Right atrium auricular region (tissue), 2 donors: ENCODE measurements at regions not wholly inside any gene's neighbourhood (a gene's known extent, or its start where the extent isn't known, plus 50 kb on each side); places are given as distances from the start of the nearest gene placed in this dataset.

Source experiments
- DNase-seq: peaks from one replicate; pipeline ENCODE4 v3.0.0-alpha.2; 2019; ENCODE audit warnings: low spot score
- H3K27ac ChIP-seq, 2 donors: fragments of 200-600 bp; sonication (generic); 1 replicate in 1 of 2; 2 replicates in 1 of 2; pipeline ENCODE4 v1.5.1; 2016 to 2019
- H3K27me3 ChIP-seq, 2 donors: fragments of 200-600 bp; sonication (generic); one replicate each; pipeline versions ENCODE4 v1.5.1 to v1.6.0; 2017 to 2019
- H3K36me3 ChIP-seq: fragments of 200-600 bp; sonication (generic); one replicate; pipeline ENCODE4 v1.5.1; 2016
- H3K4me1 ChIP-seq, 2 donors: fragments of 200-600 bp; sonication (generic); one replicate each; pipeline versions ENCODE4 v1.5.1 to v1.6.0; 2017 to 2019
- H3K4me3 ChIP-seq, 2 donors: fragments of 200-600 bp; sonication (generic); 1 replicate in 1 of 2; 2 replicates in 1 of 2; pipeline ENCODE4 v1.5.1; 2017 to 2019; ENCODE audit warnings: mild to moderate bottlenecking in 1 of 2, moderate library complexity in 1 of 2
- H3K9me3 ChIP-seq, 2 donors: fragments of 200-600 bp; sonication (generic); one replicate each; pipeline ENCODE4 v1.5.1; 2019
- CTCF ChIP-seq, 2 donors: fragments of 200-600 bp; sonication (generic); IDR thresholded peaks; one replicate each; pipeline ENCODE4 v1.5.1; 2019; ENCODE audit warnings: antibody characterized with exemption in 2 of 2

GRCh38 chr4:127194281-127194680 lies 438.5 kb upstream of the INTU start:
- Histone ChIP-seq H3K4me1 (no peaks in the 10 kb centered on the region), H3K27me3 (no peaks in the 10 kb centered on the region), H3K4me3 (no peak overlapping the region), H3K9me3 (peaks cover 0 to 4% of the 10 kb centered on the region in 2 donors), H3K36me3 (no peaks in the 10 kb centered on the region), H3K27ac (no peak overlapping the region)
- DNase-seq, result no peak
- no peak for TF ChIP-seq CTCF (IDR thresholded peaks at IDR 0.05)

- Histone ChIP-seq H3K36me3 (no peaks in the 10 kb centered on the region), H3K27me3 (no peaks in the 10 kb centered on the region), H3K4me1 (no peaks in the 10 kb centered on the region), H3K9me3 (peaks cover 0 to 12% of the 10 kb centered on the region in 2 donors), H3K27ac (no peak overlapping the region), H3K4me3 (no peak overlapping the region)
- no peak for TF ChIP-seq CTCF (IDR thresholded peaks at IDR 0.05)
- DNase-seq, result no peak
Measured at GRCh38 chr4:127196655-127197352, 436.0 kb upstream of the INTU start.

- Histone ChIP-seq H3K4me1 (no peaks in the 10 kb centered on the region), H3K36me3 (no peaks in the 10 kb centered on the region), H3K4me3 (no peak overlapping the region), H3K27ac (no peak overlapping the region), H3K27me3 (no peaks in the 10 kb centered on the region), H3K9me3 (peaks cover 0 to 12% of the 10 kb centered on the region in 2 donors)
- DNase-seq, result no peak
- no peak for TF ChIP-seq CTCF (IDR thresholded peaks at IDR 0.05)
Measured at GRCh38 chr4:127203562-127204200, 429.1 kb upstream of the INTU start.

- Histone ChIP-seq H3K27ac (no peak overlapping the region), H3K9me3 (peaks cover 0 to 7% of the 10 kb centered on the region in 2 donors), H3K36me3 (no peaks in the 10 kb centered on the region), H3K4me3 (no peak overlapping the region), H3K27me3 (no peaks in the 10 kb centered on the region), H3K4me1 (no peaks in the 10 kb centered on the region)
- no peak for DNase-seq
- TF ChIP-seq CTCF (IDR thresholded peaks at IDR 0.05), result no peak
Measured at GRCh38 chr4:127204322-127204721, 428.4 kb upstream of the INTU start.

GRCh38 chr4:127209580-127210095 lies 423.1 kb upstream of the INTU start:
- Histone ChIP-seq H3K27me3 (no peaks in the 10 kb centered on the region), H3K9me3 (no peaks in the 10 kb centered on the region), H3K36me3 (no peaks in the 10 kb centered on the region), H3K27ac (no peak overlapping the region), H3K4me3 (no peak overlapping the region), H3K4me1 (peaks cover 0 to 3% of the 10 kb centered on the region in 2 donors)
- TF ChIP-seq CTCF (IDR thresholded peaks at IDR 0.05), result no peak
- DNase-seq, result no peak
